GM21786 (cell line): ENCODE measurements at regions not wholly inside any gene's neighbourhood (a gene's known extent, or its start where the extent isn't known, plus 50 kb on each side); places are given as distances from the start of the nearest gene placed in this dataset.

Experiments used
- ATAC-seq: cut with Tn5 transposase; IDR thresholded peaks from one replicate; pipeline ENCODE4 v1.9.1; 2021; ENCODE audit not compliant: unreplicated experiment

DNA sequence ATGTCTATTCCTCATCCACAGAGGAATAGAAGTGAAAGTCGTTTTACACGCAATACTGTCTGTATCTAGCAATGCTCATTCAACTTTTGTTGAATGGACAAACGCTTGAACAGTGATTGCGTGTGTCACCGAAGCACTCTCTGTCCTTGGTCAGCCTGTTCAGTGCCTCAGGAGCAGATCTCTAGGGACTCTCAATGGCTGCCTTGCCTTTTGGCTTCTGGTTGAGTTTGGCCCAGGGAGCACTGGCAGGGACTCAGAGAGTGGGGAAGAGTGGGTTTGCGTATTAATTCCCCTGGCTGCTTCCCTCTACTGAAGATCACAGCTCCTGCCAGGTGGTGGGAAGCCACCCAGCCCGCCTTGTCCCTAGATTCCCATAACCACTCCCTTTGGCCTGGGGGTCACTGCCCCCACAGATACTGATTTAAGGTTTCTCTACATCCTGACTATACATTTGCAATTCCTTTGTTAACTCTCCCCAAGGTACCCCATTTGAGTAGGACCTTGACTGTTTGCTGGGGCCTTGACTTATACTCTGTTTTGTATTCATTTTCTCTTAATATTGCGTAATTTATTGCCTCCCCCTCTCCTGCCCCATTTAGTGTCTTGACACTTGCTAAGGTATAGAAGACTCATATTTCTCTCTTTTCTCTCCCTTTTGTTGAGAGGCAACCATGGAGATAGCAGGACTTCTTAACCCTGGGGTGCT lies 61.7 kb upstream of the USP24 start:
- no peak for ATAC-seq

DNA sequence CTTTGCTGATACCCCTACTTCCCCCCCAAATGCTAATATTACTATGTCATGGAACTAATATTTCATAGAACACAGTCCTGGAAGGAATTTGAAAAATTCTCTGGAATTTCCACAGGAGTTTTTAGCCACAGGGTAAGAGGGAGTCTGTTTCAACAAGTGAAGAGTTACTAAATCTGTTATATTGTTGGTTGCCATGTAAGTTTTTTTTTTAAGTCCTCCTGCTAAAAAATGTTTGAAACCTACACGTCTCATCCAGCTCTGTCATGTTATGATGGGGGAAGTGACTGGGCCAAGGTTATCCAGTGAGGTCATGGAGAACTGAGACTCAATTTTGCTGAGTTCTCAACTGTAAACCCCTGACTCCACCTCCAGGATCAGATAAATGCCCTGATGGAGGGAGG lies 60.8 kb upstream of the USP24 start:
- ATAC-seq = no peak

DNA sequence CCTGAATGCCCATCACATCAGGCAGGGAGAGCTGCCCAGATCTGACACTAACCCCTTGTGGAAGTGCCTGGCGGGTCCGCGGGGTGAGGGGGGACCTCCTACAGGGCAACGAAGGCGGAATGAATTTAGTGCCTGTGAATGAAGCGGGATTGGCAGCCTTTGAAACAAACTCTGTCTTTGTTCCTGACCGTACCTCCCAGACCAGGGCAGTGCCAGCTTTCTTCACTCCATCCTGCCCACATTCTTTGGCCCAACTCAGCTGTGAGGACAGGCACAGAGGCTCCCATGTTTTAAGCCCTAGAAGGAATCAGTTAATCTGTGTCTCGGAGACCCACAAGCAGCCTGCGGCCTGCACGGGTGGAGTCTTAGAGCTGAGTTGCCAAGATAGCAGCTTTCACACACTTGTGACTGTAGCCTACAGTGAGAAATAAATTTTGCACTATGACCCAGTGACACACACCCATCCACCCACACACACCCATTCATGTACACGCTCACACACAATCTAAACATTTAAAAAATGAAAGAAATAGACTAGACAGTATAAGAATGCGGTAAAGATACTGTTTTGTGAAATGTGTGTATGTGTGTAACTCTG lies 60.1 kb upstream of the USP24 start:
- ATAC-seq = no peak

DNA sequence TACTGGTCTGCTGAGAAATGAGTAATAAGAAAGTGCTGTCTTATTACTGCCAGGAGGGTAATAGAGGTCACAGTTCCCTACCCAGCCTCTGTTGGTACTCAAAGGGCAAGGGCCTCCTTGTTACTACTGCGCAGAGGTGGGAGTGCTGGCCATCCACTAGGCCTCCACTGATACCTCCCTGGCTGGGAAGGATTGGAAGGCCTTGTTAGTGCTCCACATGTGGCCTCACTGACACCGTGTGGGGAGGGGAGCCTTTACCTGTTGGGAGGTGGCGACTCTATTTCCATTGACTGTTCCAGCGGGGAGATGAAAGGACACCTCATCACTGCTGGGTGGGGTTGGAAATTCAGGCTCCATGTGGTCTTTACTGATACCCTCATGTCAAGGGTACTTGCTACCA lies 57.8 kb upstream of the USP24 start:
- no peak for ATAC-seq
